Ovary (tissue), 3 donors: ENCODE measurements at regions not wholly inside any gene's neighbourhood (a gene's known extent, or its start where the extent isn't known, plus 50 kb on each side); places are given as distances from the start of the nearest gene placed in this dataset.

Source experiments
- EP300 ChIP-seq: sonication (generic); formaldehyde crosslinking; IDR thresholded peaks from one replicate; pipeline ENCODE4 v1.6.1; 2017; ENCODE audit warnings: antibody characterized with exemption
- POLR2A ChIP-seq: fragments of 450-650 bp; IDR thresholded peaks from one replicate; pipeline ENCODE4 v1.6.1; 2017; ENCODE audit warnings: antibody characterized with exemption, mild to moderate bottlenecking, moderate library complexity
- TF ChIP-seq, protein P1 (sequence below), 3 donors: fragments of 450-650 bp in 2 of 3; fragments of 200-600 bp in 1 of 3; IDR thresholded peaks; one replicate each; pipeline versions ENCODE4 v1.5.1 to v1.8.0; 2016 to 2022; ENCODE audit warnings: antibody characterized with exemption in 3 of 3, mild to moderate bottlenecking in 1 of 3
- donor health status: DM: no; HTN: no; CAD: no.

- TF ChIP-seq POLR2A (no peak), EP300 (no peak)
- TF ChIP-seq, protein P1, sequence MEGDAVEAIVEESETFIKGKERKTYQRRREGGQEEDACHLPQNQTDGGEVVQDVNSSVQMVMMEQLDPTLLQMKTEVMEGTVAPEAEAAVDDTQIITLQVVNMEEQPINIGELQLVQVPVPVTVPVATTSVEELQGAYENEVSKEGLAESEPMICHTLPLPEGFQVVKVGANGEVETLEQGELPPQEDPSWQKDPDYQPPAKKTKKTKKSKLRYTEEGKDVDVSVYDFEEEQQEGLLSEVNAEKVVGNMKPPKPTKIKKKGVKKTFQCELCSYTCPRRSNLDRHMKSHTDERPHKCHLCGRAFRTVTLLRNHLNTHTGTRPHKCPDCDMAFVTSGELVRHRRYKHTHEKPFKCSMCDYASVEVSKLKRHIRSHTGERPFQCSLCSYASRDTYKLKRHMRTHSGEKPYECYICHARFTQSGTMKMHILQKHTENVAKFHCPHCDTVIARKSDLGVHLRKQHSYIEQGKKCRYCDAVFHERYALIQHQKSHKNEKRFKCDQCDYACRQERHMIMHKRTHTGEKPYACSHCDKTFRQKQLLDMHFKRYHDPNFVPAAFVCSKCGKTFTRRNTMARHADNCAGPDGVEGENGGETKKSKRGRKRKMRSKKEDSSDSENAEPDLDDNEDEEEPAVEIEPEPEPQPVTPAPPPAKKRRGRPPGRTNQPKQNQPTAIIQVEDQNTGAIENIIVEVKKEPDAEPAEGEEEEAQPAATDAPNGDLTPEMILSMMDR (IDR thresholded peaks at IDR 0.05) = no peak
Observed at GRCh38 chr12:82210882-82211281, 147.3 kb downstream of the CCDC59 start.
